Loucy (cell line): ENCODE measurements at regions not wholly inside any gene's neighbourhood (a gene's known extent, or its start where the extent isn't known, plus 50 kb on each side); places are given as distances from the start of the nearest gene placed in this dataset.

Experiments used
- EZH2phosphoT487 ChIP-seq: fragments of 200-600 bp; IDR thresholded peaks from 2 replicates; pipeline ENCODE4 v1.6.1; 2018; ENCODE audit warnings: antibody characterized with exemption, mild to moderate bottlenecking, moderate library complexity, borderline replicate concordance
- TF ChIP-seq, protein P1 (sequence below): fragments of 200-600 bp; sonication (generic); conservative IDR thresholded peaks from 2 replicates; pipeline ENCODE4 v1.5.1; 2014; ENCODE audit warnings: mild to moderate bottlenecking, antibody characterized with exemption, low read length

DNA sequence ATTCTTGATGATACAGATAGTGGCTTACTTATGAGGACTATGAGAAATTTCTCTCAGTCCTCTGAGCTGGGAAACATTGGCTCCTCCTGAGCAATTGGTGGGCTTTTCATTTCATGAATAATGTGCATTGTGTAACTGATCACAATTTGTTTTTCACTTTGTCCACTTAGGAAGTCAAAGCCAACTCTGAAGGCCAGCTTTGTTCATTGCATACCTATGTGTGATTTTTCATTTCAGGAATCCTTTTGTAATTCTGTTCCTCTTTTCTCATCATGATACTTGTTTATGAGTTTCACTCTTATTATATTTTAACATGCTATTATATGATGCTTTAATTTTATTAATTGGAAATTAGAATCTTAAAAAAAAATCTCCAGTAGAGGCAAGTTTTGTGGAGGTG is 483.0 kb downstream of the EBF1 start:
- TF ChIP-seq, protein P1, sequence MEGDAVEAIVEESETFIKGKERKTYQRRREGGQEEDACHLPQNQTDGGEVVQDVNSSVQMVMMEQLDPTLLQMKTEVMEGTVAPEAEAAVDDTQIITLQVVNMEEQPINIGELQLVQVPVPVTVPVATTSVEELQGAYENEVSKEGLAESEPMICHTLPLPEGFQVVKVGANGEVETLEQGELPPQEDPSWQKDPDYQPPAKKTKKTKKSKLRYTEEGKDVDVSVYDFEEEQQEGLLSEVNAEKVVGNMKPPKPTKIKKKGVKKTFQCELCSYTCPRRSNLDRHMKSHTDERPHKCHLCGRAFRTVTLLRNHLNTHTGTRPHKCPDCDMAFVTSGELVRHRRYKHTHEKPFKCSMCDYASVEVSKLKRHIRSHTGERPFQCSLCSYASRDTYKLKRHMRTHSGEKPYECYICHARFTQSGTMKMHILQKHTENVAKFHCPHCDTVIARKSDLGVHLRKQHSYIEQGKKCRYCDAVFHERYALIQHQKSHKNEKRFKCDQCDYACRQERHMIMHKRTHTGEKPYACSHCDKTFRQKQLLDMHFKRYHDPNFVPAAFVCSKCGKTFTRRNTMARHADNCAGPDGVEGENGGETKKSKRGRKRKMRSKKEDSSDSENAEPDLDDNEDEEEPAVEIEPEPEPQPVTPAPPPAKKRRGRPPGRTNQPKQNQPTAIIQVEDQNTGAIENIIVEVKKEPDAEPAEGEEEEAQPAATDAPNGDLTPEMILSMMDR = no peak
- no peak for TF ChIP-seq EZH2phosphoT487
